ENCODE measurements at regions not wholly inside any gene's neighbourhood (a gene's known extent, or its start where the extent isn't known, plus 50 kb on each side); places are given as distances from the start of the nearest gene placed in this dataset.

DNA sequence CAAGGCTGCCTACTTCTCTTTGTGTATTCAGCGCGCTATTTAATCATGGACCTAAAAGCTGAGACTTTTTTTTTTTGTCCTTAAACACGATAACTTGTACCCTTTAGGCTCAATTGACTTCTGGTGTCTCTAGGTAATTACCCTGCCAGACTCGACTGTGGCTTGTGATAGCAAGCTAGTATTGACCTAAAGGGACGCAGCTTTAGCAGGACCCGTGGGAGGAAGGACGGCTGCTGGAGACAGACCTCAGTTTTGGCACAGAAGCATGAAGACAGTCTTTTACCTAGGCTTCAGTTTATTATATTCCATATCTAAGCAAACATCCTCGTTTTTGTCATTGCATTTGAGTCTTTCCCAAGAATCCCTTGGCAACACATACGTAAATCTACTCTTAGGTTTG is 115.3 kb downstream of the SMC2 start:
- TF ChIP-seq EZH2 (IDR thresholded peaks at IDR 0.05; ENCODE audit: borderline replicate concordance, low read length), result no peak
- TF ChIP-seq, protein P1, sequence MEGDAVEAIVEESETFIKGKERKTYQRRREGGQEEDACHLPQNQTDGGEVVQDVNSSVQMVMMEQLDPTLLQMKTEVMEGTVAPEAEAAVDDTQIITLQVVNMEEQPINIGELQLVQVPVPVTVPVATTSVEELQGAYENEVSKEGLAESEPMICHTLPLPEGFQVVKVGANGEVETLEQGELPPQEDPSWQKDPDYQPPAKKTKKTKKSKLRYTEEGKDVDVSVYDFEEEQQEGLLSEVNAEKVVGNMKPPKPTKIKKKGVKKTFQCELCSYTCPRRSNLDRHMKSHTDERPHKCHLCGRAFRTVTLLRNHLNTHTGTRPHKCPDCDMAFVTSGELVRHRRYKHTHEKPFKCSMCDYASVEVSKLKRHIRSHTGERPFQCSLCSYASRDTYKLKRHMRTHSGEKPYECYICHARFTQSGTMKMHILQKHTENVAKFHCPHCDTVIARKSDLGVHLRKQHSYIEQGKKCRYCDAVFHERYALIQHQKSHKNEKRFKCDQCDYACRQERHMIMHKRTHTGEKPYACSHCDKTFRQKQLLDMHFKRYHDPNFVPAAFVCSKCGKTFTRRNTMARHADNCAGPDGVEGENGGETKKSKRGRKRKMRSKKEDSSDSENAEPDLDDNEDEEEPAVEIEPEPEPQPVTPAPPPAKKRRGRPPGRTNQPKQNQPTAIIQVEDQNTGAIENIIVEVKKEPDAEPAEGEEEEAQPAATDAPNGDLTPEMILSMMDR (IDR thresholded peaks at IDR 0.05; ENCODE audit: low read length), result no peak
